ENCODE measurements at regions not wholly inside any gene's neighbourhood (a gene's known extent, or its start where the extent isn't known, plus 50 kb on each side); places are given as distances from the start of the nearest gene placed in this dataset.
A peak's percentile ranks its signal among the peaks of the same experiment; 100 is the strongest.

DNA sequence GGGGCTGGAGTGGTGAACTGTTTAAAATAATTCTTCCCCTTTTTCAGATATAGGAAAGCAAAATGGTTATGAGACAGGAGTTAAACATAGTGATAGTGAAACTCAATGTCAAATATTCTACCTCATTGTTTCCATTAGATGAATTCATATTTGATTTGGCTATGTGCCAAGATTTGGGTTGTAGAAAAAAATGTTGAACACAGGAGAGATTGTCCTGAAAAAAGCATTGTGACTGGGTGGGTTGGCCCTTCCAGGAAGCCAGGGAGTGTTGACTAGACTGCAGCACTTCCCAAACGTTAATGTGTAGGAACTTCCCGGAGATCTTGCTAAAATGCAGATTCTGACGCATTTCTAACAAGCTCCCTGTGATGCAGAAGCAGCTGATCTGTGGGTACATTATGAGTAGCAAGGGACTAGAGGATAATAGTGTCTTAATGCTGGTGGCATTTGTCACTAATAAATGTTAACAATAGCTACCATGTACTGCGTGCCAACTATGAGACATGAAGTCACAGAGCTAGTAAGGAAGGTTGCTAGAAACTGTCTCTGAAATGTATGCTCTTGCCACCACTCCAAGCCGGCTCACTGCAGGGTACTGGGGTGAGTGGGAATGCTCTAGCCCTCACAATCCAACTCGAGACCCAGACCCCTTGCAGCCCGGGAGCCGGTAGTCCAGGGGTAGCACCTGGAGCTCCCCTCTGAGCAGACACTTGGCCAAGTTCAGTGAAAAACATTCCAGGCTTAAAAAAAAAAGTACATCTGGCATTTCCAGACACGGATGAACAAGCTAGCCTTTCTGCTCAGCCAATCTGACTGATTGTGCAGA, 120.6 kb downstream of the CD47 start:
- peak; percentile 43 to 91 for DNase-seq

DNA sequence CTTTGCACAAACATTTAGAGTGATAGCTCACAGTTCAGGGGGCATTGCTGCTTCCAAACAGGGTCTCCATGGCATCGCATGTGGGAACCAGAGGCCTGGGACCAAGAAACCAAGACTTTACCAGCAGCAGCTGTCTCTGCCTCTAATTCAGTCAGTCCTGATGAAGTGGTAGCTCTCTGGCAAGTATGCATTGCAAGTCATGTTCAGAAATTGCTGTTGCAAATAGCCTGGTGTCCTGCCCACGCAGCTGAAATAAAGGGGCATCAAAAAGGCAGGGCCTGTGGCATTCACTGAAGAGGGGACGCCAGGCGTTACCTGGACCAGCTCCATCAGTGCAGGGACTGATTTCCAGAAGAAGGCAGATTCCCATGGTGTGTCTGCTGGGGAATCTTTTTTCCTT, 121.3 kb downstream of the CD47 start:
- DNase-seq, result no peak

DNA sequence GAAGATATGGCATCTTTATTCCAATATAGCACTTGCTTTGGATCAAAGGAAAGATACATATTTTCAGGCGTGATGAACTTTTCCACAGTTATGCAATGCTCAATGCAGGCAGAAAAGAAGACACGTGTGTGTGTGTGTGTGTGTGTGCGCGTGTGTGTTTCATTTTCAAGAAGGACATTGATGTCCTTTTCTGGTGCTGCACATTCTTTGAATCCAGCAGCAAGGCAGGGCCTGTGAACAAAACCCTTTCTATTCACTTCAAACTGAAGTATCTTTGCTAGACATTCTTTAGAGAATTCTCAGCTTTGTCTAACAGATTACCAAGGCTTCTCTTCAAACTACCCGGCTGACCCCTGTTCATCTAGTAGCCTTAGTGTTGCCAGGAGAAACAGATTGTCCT, 124.6 kb downstream of the CD47 start:
- DNase-seq, result no peak

DNA sequence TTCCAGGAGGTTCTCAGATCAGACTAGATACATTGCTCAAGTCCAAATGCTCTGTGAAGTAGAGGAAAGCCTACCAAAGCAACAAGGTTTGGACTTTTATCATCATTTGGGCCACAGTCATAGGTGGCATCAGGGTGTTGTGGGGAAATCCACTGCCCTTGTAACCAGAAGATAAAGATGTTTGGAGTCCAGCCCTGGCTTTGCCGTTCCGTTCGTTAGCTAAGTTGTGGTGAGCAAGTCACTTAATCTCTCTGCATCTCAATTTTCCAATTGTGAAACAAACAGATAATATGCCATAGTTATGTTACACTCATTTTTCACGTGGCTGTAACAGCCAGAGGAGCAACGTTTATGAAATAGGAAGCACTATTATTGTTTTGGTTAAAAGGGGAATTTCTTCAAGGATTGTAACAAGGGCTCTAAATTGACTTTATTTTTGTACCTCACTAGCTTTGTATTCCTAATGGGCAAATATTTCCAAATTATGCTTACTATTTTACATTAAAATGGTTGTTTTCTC, 125.6 kb downstream of the CD47 start:
- DNase-seq, result peak in 1 of 2 donors; percentile 75

DNA sequence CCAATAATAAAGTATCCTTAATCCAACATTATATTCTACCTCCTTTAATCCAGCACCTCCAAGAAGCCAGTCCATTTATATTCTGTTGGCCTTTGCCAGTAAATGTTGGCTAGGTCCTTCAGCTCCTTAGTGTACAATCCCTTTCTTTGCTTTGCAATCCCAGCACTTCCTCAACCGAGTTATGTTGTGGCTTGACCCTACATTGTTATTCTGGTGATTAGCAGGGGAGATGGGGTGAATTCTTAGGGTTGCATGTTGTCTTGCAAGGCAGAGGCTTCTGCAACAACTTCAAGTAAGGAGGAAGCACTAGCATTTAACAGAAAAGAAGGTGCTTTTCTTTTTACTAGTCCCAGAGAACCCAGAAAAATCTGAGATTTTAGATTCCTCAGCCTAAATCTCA, 127.2 kb downstream of the CD47 start:
- peak in 1 of 2 donors; percentile 30 for DNase-seq

DNA sequence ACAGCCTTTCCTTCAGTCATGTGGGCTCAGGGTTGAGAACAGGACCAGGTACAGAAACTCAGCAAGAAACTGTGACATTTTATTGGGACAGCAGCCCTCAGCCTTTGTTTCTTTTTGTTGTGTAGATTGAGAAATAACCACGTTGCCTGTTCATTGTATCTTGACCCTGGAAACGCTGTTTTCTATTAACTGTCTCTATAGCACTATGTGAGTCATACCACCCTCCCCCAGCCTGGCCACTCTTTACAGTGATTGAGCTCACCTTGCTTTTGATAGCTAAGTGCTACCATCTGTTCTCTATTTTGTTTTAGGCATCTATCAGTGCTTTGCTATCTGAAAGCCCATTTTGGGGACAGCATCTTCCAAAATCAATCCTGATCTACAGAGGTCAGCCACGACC, 127.9 kb downstream of the CD47 start:
- no peak for DNase-seq

GRCh38 chr3:107962037-107962436, 128.8 kb downstream of the CD47 start:
- DNase-seq, result no peak

DNA sequence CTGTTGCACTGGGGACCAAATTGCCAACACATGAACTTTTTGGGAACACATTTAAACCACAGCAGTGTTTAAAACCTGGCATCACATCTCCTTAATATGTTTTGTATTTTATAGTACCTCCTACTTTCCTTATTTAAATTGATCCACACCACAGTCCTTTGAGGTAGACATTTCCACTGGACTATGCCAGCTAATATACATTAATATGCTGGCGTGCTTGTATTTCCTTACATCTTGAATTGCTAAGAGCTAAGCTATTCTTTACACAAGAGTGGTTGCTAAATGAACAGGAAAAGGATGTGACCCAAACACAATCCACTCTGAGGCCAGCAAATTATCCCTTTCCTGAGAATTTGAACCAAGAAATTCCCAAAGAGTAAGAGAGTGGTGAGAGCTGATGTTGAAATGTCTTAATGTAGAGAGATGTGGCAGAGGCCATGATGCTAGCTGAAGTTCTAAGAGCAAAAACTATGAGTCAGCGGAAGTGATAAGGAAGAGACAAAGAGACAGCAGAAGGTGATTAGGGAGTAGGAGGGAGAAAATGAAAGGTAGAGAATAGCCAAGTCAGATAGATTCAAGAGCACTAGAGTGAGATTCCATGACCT, 131.2 kb downstream of the CD47 start:
- peak in 1 of 2 donors; percentile 14 for DNase-seq

DNA sequence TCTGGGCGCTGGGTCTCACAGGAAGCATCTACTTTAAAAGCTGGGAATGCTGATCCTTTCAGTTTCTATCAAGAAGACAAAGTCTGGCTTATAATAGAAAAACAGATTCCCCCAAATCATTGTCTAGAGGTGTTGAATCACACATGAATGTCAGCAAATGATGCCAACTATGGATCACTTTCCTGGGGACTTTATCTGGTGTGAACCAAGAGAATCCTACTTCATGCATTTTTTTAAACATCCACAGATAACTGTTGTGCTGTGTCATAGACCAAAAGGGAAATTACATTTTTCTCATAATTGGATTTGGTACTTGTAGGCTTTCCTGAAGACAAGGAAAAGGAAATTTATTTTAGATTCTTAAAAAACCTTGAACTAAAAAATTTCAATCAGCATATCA, 132.7 kb downstream of the CD47 start:
- DNase-seq, result no peak

- DNase-seq, result peak in 1 of 2 donors; percentile 67
These were observed 133.6 kb downstream of the CD47 start for GRCh38 chr3:107956991-107957900.

- no peak for DNase-seq
These were observed 136.0 kb downstream of the CD47 start for GRCh38 chr3:107954845-107955244.

GRCh38 chr3:107953722-107954121, 137.1 kb downstream of the CD47 start:
- DNase-seq, result no peak

GRCh38 chr3:107951126-107951525, 139.7 kb downstream of the CD47 start:
- peak; percentile 41 to 64 for DNase-seq

DNA sequence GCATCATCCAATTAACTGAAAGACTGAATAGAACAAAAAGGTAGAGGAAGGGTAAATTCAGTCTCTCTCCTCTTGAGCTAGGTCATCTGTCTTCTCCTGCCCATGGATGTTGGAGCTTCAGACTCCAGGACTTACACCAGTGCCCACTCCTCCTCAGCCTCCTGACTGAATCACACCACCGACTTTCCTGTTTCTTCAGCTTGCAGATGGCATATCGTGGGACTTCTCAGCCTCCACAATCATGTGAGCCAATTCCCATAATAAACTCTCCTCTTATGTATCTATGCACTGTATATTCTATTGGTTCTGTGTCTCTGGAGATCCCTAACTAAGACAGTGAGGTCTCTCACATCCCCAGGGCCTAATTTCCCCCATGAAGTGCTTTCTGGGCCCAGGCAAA, 140.4 kb downstream of the CD47 start:
- peak; percentile 38 to 94 for DNase-seq

GRCh38 chr3:107949394-107949970, 141.3 kb downstream of the CD47 start:
- DNase-seq, result no peak

- DNase-seq, result no peak
These were observed 143.6 kb downstream of the CD47 start for GRCh38 chr3:107947203-107947602.

DNA sequence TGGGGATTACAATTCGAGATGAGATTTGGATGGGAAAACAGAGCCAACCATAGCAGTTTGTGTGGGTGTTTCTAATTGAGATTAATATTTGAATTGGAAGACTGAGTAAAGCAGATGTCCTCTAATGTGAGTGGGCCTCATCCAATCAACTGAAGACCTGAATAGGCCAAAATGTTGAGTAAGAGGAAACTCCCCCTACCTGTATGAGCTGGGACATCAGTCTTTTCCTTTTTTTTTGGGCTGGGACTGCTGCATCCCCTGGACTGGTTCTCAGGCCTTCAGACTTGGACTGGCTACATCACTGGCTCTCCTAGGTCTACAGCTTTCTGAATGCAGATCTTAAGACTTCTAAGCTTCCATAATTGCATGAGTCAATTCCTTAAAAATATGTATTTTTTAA, 144.1 kb downstream of the CD47 start:
- DNase-seq, result no peak

DNA sequence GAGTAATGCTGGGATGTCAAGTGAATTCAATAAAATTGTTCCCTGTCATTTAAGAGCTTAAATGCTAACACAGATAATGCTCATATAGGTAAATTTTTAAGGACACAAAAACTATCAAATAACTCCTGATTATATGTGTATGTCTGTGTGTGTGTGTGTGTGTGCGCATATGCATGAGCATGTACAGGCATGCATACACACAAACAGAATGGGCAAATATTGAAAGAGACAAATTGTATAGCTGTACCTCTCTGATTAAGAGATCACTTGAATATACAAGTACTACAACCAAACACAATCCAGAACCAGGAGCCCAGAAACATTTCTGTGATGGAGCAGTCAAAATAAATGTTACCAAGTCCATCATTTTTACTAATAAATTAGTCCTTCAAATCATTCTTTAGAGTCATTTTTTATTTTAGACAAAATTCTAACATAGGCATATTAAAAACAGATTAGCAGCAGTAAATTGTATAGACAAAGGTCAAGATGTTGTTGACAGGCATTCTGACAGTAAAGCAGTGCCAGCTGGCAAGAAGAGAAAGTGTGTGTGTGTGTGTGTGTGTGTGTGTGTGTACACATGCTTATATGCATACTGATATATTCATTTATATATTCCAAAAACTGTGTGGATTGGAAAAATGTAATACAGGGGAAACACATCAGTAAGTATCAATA, 145.3 kb downstream of the CD47 start:
- no peak for DNase-seq

DNA sequence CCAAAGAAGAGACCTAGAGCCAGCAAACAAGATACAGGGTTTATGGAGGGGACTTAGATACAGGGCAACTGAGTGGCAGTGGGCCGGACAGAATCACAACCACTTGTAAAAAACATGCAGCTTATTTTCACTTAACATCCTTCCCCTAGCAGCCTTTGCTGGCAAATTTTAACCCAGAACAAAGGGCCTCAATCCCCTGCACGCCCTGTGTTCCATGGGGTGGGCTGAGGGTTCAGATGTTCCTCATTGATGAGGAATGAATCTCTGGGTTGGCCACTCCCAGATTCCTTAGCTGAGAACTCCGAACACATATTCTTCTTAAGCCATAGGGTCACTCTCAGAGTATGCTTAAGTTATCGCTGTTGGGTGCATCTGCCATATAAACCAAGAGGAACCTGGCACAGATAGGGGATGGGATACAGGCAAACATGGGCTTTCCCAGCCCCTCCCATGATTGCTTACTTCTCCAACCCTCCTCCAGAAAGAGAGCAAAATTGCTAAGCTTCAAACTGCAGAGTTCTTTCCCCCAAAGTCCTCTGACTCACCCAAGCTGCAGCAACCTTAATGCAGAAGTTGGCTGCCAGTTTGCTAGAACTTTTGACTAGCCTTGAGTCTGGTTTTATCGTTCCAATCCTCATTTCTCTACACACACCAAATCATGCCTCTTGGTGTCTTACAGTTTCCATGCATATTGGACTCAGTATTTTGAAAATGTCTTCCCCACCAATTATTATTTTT, 146.9 kb downstream of the CD47 start:
- DNase-seq, result peak; percentile 85 to 96

DNA sequence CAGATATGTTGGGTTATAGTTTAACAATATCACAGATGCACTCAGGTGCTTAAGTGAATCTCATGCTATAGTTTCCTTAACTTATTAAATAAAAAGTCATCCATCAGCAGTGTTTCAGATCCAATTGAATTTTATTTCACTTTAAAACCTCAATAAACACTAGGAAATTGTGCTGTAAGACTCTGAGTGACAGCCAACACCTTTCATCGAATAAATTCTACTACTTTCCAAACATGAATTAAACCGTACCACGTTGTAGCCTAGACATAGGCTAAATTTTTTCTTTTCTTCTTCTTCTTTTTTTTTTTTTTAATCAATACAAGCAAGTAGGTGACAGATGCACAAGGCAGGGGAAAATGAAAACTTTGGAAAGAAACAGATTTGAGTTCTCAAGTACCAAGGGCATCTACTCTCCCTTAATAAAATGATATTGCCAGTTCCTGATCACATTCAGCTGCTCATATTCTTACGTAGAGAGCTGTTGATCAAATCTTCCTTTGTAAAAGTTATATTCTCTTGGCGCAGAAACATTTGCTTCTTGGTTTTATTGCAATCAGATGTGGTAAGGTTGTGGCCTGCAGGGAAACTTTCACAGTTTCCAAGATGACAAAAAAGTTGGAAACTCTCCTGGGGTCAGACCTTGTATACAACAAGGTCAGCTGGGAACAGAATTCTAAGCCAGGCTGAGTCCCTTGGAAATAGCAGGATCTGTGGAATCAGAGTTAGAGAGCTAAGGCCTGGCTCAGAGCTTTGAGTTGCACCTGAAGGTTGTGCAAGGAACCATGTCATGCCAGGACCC, 147.7 kb downstream of the CD47 start:
- peak in 1 of 2 donors; percentile 45 for DNase-seq

DNA sequence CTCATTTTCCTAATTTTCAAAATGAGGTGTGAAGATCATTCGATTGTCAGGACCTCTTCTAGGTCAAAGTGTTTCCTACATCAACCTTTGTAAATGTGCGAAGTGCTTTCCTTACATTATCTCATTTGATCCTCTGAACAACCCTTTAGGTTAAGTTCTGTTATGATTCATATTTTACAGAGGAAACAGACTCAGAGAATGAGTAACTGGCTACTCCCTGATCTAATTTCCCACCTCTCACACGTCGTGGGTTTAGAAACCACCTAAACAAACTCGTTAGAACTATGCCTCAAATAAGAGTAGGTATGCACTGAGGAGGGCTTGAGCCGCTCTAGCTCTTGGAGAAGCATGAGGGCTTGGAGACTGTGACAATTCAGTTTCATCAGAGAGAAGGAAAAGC, 148.6 kb downstream of the CD47 start:
- peak in 1 of 2 donors; percentile 60 for DNase-seq

Measured in inflammatory macrophage treated with lipopolysaccharide for 1 hour (primary cell).